H1 (cell line): ENCODE measurements at regions not wholly inside any gene's neighbourhood (a gene's known extent, or its start where the extent isn't known, plus 50 kb on each side); places are given as distances from the start of the nearest gene placed in this dataset.

Experiments
- CTCF ChIA-PET: fragments of 300-600 bp; sonication (Branson Sonifier 250); formaldehyde crosslinking; loops from one replicate; lab custom pipeline; 2021; ENCODE audit not compliant: partially characterized antibody; lab: Charles Lee
- POLR2A ChIA-PET: fragments of 300-600 bp; sonication (Branson Sonifier 250); formaldehyde crosslinking; loops from one replicate; lab custom pipeline; 2021; ENCODE audit warnings: inconsistent platforms; ENCODE audit not compliant: partially characterized antibody; lab: Charles Lee
- DNase-seq, 2 experiments: peaks; one replicate each; pipeline versions ENCODE4 v3.0.0 to v3.0.0-alpha.2; 2010 to 2022; ENCODE audit warnings: low spot score in 2 of 2, low read depth in 1 of 2, mixed read lengths in 1 of 2
- FAIRE-seq: peaks from 2 replicates; lab custom pipeline; 2011; peaks lifted over from hg19 to GRCh38; lab: Jason Lieb, UNC
- H2AFZ ChIP-seq: 2 replicates; pipeline ENCODE4 v1.8.1; 2012; ENCODE audit warnings: low read length, inconsistent platforms
- H2AK5ac ChIP-seq: 2 replicates; pipeline ENCODE4 v1.6.1; 2013; ENCODE audit warnings: low read depth, low read length
- H2BK120ac ChIP-seq: replicated peaks from 2 replicates; pipeline ENCODE3; 2013; ENCODE audit warnings: low read depth, low read length, inconsistent platforms
- H2BK12ac ChIP-seq: 2 replicates; pipeline ENCODE4 v1.6.1; 2013; ENCODE audit warnings: low read depth, low read length
- H2BK15ac ChIP-seq: 2 replicates; pipeline ENCODE4 v1.6.1; 2013; ENCODE audit warnings: low read length
- H2BK20ac ChIP-seq: 2 replicates; pipeline ENCODE4 v1.6.1; 2013; ENCODE audit warnings: low read length
- H2BK5ac ChIP-seq: 2 replicates; pipeline ENCODE4 v1.6.1; 2013; ENCODE audit warnings: low read depth, low read length
- H3K14ac ChIP-seq: 2 replicates; pipeline ENCODE4 v1.6.1; 2013; ENCODE audit warnings: inconsistent platforms; ENCODE audit not compliant: insufficient read length
- H3K18ac ChIP-seq: 2 replicates; pipeline ENCODE4 v1.6.1; 2013; ENCODE audit warnings: low read length; ENCODE audit errors: extremely low read depth
- H3K23ac ChIP-seq: 2 replicates; pipeline ENCODE4 v1.6.1; 2013; ENCODE audit warnings: inconsistent platforms; ENCODE audit not compliant: insufficient read length
- H3K23me2 ChIP-seq: 2 replicates; pipeline ENCODE4 v1.6.1; 2013; ENCODE audit warnings: low read depth, low read length
- H3K27ac ChIP-seq: 2 replicates; pipeline ENCODE4 v1.6.1; 2011; ENCODE audit warnings: low read depth, low read length, inconsistent platforms
- H3K27me3 ChIP-seq, 4 experiments: replicated peaks in 1 of 4; 1 replicate in 1 of 4; 2 replicates in 3 of 4; pipeline versions ENCODE4 v1.6.1 to v1.8.1; 2011 to 2013; ENCODE audit warnings: low read length in 3 of 4, mild to moderate bottlenecking in 3 of 4, inconsistent platforms in 2 of 4, mixed read lengths in 2 of 4, moderate library complexity in 1 of 4; ENCODE audit not compliant: control insufficient read depth in 3 of 4, insufficient read depth in 3 of 4; ENCODE audit errors: extremely low read depth in 1 of 4
- H3K36me3 ChIP-seq, 4 experiments: 2 replicates each; pipeline versions ENCODE4 v1.6.1 to v1.8.1; 2011 to 2013; ENCODE audit warnings: mild to moderate bottlenecking in 4 of 4, low read length in 3 of 4, moderate library complexity in 2 of 4, control low read depth in 1 of 4, inconsistent platforms in 1 of 4; ENCODE audit not compliant: insufficient read depth in 4 of 4, control insufficient read depth in 2 of 4
- H3K4ac ChIP-seq: replicated peaks from 2 replicates; pipeline ENCODE3; 2013; ENCODE audit warnings: low read length, low read depth, mixed read lengths, inconsistent platforms; ENCODE audit not compliant: insufficient read length
- H3K4me1 ChIP-seq, 4 experiments: replicated peaks in 1 of 4; 1 replicate in 1 of 4; 2 replicates in 3 of 4; pipeline versions ENCODE4 v1.6.1 to v1.8.1; 2011 to 2013; ENCODE audit warnings: low read length in 3 of 4, inconsistent platforms in 2 of 4, mixed read lengths in 1 of 4; ENCODE audit not compliant: insufficient read depth in 4 of 4, control insufficient read depth in 3 of 4
- H3K4me2 ChIP-seq, 2 experiments: 2 replicates each; pipeline versions ENCODE4 v1.6.1 to v1.8.1; 2011 to 2013; ENCODE audit warnings: low read depth in 2 of 2, low read length in 2 of 2, control low read depth in 1 of 2, inconsistent platforms in 1 of 2, mild to moderate bottlenecking in 1 of 2; ENCODE audit not compliant: insufficient read depth in 1 of 2
- H3K4me3 ChIP-seq, 4 experiments: fragments of 200-600, 300-600 bp in 1 of 4; sonication (generic), shearing (Covaris generic), sonication (Bioruptor Twin) in 1 of 4; 2 replicates each; pipeline versions ENCODE4 v1.5.1 to v1.8.1; 2011 to 2016; ENCODE audit warnings: low read length in 4 of 4, low read depth in 3 of 4, control low read depth in 2 of 4, inconsistent platforms in 2 of 4, mild to moderate bottlenecking in 2 of 4, mixed read lengths in 1 of 4, moderate library complexity in 1 of 4; ENCODE audit not compliant: insufficient read depth in 2 of 4; ENCODE audit errors: extremely low read depth in 1 of 4
- H3K56ac ChIP-seq: replicated peaks from 2 replicates; pipeline ENCODE3; 2013; ENCODE audit warnings: low read depth, mild to moderate bottlenecking, mixed read lengths, low read length, inconsistent platforms; ENCODE audit not compliant: insufficient read length
- H3K79me1 ChIP-seq: 2 replicates; pipeline ENCODE4 v1.6.1; 2013; ENCODE audit warnings: low read depth, low read length, control low read depth
- H3K79me2 ChIP-seq, 2 experiments: 2 replicates each; pipeline versions ENCODE4 v1.6.1 to v1.8.1; 2012 to 2013; ENCODE audit warnings: low read length in 2 of 2, mild to moderate bottlenecking in 2 of 2, inconsistent platforms in 1 of 2; ENCODE audit not compliant: insufficient read depth in 2 of 2, control insufficient read depth in 1 of 2
- H3K9ac ChIP-seq, 4 experiments: replicated peaks in 1 of 4; 1 replicate in 1 of 4; 2 replicates in 3 of 4; pipeline versions ENCODE4 v1.6.1 to v1.8.1; 2011 to 2013; ENCODE audit warnings: low read depth in 3 of 4, low read length in 3 of 4, control low read depth in 2 of 4, mild to moderate bottlenecking in 2 of 4, moderate library complexity in 2 of 4, inconsistent platforms in 1 of 4; ENCODE audit errors: extremely low read depth in 1 of 4
- H3K9me3 ChIP-seq, 2 experiments: 2 replicates each; pipeline versions ENCODE4 v1.6.1 to v1.8.1; 2012 to 2013; ENCODE audit warnings: mild to moderate bottlenecking in 2 of 2, moderate library complexity in 2 of 2, control low read depth in 1 of 2, inconsistent platforms in 1 of 2, low read depth in 1 of 2, low read length in 1 of 2, mixed read lengths in 1 of 2; ENCODE audit not compliant: insufficient read depth in 2 of 2
- H4K20me1 ChIP-seq, 2 experiments: replicated peaks in 1 of 2; 2 replicates each; pipeline versions ENCODE3 to v1.8.1; 2011 to 2013; ENCODE audit warnings: inconsistent platforms in 2 of 2, low read length in 2 of 2, mild to moderate bottlenecking in 1 of 2; ENCODE audit not compliant: insufficient read depth in 2 of 2, control insufficient read depth in 1 of 2
- H4K5ac ChIP-seq: 2 replicates; pipeline ENCODE4 v1.6.1; 2013; ENCODE audit warnings: low read length, low read depth, mixed read lengths, inconsistent platforms; ENCODE audit not compliant: insufficient read length
- H4K8ac ChIP-seq: 2 replicates; pipeline ENCODE4 v1.8.0; 2013; ENCODE audit warnings: mild to moderate bottlenecking, moderate library complexity, low read length, inconsistent platforms; ENCODE audit not compliant: insufficient read depth; ENCODE audit errors: extremely low read depth
- H4K91ac ChIP-seq: replicated peaks from 2 replicates; pipeline ENCODE3; 2013; ENCODE audit warnings: low read length, mixed read lengths, inconsistent platforms; ENCODE audit not compliant: insufficient read length
- GABPA ChIP-seq: IDR thresholded peaks from 2 replicates; pipeline ENCODE4 v1.6.1; 2011; ENCODE audit warnings: mild to moderate bottlenecking, low read length, moderate library complexity, borderline replicate concordance; ENCODE audit not compliant: insufficient read depth
- KDM4A ChIP-seq: IDR thresholded peaks from one replicate; pipeline ENCODE4 v1.7.1; 2012; ENCODE audit warnings: low read depth, mild to moderate bottlenecking, moderate library complexity, low read length, inconsistent platforms; ENCODE audit not compliant: severe bottlenecking
- NANOG ChIP-seq: IDR thresholded peaks from 2 replicates; pipeline ENCODE4 v1.6.1; 2011; ENCODE audit warnings: low read length, low read depth, mild to moderate bottlenecking, inconsistent platforms; ENCODE audit not compliant: insufficient read depth, poor library complexity, severe bottlenecking
- PHF8 ChIP-seq: fragments of 200-600 bp; sonication (generic); conservative IDR thresholded peaks from 2 replicates; pipeline ENCODE4 v1.7.1; 2012; ENCODE audit warnings: low read depth, mild to moderate bottlenecking, inconsistent platforms, low read length, moderate library complexity
- RAD21 ChIP-seq, 2 experiments: IDR thresholded peaks in 1 of 2; conservative IDR thresholded peaks in 1 of 2; 2 replicates each; pipeline ENCODE4 v1.6.1; 2011; ENCODE audit warnings: low read depth in 2 of 2, low read length in 2 of 2, improper control_type of control experiment in 1 of 2, inconsistent platforms in 1 of 2, mild to moderate bottlenecking in 1 of 2, moderate library complexity in 1 of 2
- SP2 ChIP-seq: IDR thresholded peaks from 2 replicates; pipeline ENCODE4 v1.6.1; 2012; ENCODE audit warnings: mild to moderate bottlenecking, low read length, inconsistent platforms
- TEAD4 ChIP-seq: IDR thresholded peaks from 2 replicates; pipeline ENCODE4 v1.6.1; 2012; ENCODE audit warnings: low read depth, low read length, inconsistent platforms, mixed read lengths
- ZNF274 ChIP-seq: IDR thresholded peaks from 2 replicates; pipeline ENCODE4 v1.7.0; 2012; ENCODE audit warnings: low read length, borderline replicate concordance; ENCODE audit errors: extremely low read depth
- WGBS, 2 experiments: shearing (Covaris generic) in 1 of 2; methylation state at CpG; one replicate each; pipeline versions ENCODE4 v1.1.6 to v1.1.7; 2013 to 2015; ENCODE audit warnings: low lambda C conversion rate in 2 of 2, mixed read lengths in 2 of 2, inconsistent platforms in 1 of 2, low coverage in 1 of 2, missing lambda C conversion rate in 1 of 2; ENCODE audit not compliant: insufficient replicate concordance in 2 of 2, insufficient coverage in 1 of 2, insufficient read length in 1 of 2; ENCODE audit errors: extremely low coverage in 1 of 2, missing lambda C conversion rate in 1 of 2; 5-methylcytosine and 5-hydroxymethylcytosine counted together
- TF ChIP-seq, protein P1 (sequence below): IDR thresholded peaks from 2 replicates; pipeline ENCODE4 v1.6.1; 2011; ENCODE audit warnings: low read depth, mild to moderate bottlenecking, low read length; ENCODE audit not compliant: insufficient read depth
- TF ChIP-seq, protein P2 (sequence below), 3 experiments: IDR thresholded peaks; 1 replicate in 2 of 3; 2 replicates in 1 of 3; pipeline versions ENCODE4 v1.5.1 to v1.6.1; 2011; ENCODE audit warnings: low read length in 3 of 3, mild to moderate bottlenecking in 3 of 3, inconsistent platforms in 2 of 3, low read depth in 1 of 3, moderate library complexity in 1 of 3; ENCODE audit not compliant: insufficient read depth in 1 of 3; ENCODE audit errors: control extremely low read depth in 1 of 3

DNA sequence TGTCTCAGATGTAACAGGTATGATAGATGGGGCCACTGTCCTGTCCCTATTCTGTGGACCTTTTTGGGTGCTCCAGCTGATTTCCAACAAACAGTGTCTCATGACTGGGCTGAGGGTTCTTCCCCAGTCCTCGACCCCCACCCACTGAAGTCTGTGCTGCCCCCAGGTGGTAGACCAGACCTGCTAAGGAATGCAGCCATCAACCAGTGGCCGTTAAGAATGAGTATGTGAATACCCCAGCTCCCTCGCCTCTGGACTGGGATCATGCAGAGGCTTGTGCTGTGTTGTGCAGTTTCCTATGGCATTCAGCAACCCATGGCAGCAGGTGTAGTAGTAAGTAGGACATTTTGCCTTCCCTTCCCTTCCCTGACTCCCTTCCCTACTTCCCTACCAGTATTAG lies 183.1 kb upstream of the KAZN start:
- Histone ChIP-seq H4K8ac (no peak overlapping the region), H2BK15ac (no peak overlapping the region), H3K4me2 (no peak overlapping the region), H2AFZ (peak overlapping the region; percentile 85; the same call in 1 of the 2 replicates), H3K9me3 (peaks cover 0 to 5% of the 10 kb centered on the region in 2 experiments; a peak in 1 of 4 replicates), H3K23me2 (no peaks in the 10 kb centered on the region), H3K56ac (no peak overlapping the region), H3K4me3 (no peak overlapping the region), H2BK5ac (no peak overlapping the region), H4K5ac (no peak overlapping the region), H2BK120ac (no peak overlapping the region), H3K27ac (no peak overlapping the region), H3K4me1 (peaks cover 0 to 4% (median 1%) of the 10 kb centered on the region in 4 experiments; a peak in 3 of 7 replicates), H3K23ac (no peak overlapping the region), H4K20me1 (no peaks in the 10 kb centered on the region), H3K9ac (no peak overlapping the region), H3K27me3 (no peaks in the 10 kb centered on the region), H4K91ac (no peak overlapping the region), H3K4ac (no peak overlapping the region), H2BK12ac (peak overlapping the region; percentile 20), H3K18ac (no peak overlapping the region), H3K79me2 (no peaks in the 10 kb centered on the region), H3K36me3 (no peaks in the 10 kb centered on the region), H3K14ac (no peak overlapping the region), H2AK5ac (no peak overlapping the region), H2BK20ac (no peak overlapping the region), H3K79me1 (no peaks in the 10 kb centered on the region)
- ChIA-PET POLR2A (no interaction called here), CTCF (interaction anchor here (0.6 to 3.1 kb wide), 22 partner anchors 8 to 381 kb away, joined by 3 to 14 read pairs (median 3); no protein-coding TSS in a partner anchor)
- DNase-seq (peak in 1 of 2 experiments; percentile 69), FAIRE-seq (peak; percentile 52)
- WGBS, 2 experiments, result 47% methylated on average over 3 of the region's 3 CpGs; no CpG with 5 or more reads in 1 of the 2 experiments
- no peak for TF ChIP-seq ZNF274
- no peak for TF ChIP-seq PHF8
- TF ChIP-seq NANOG, result peak; percentile 17
- peak; percentile 69 to 82 for TF ChIP-seq RAD21 (IDR thresholded peaks at IDR 0.05 in 1 of 2, conservative IDR thresholded peaks at IDR 0.05 in 1 of 2; ENCODE audit: low read depth in 2 of 2, low read length in 2 of 2)
- no peak for TF ChIP-seq GABPA
- TF ChIP-seq TEAD4, result peak; percentile 85
- no peak for TF ChIP-seq SP2
- TF ChIP-seq KDM4A, result no peak
- TF ChIP-seq, protein P1, sequence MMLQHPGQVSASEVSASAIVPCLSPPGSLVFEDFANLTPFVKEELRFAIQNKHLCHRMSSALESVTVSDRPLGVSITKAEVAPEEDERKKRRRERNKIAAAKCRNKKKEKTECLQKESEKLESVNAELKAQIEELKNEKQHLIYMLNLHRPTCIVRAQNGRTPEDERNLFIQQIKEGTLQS, result no peak
- TF ChIP-seq, protein P2, sequence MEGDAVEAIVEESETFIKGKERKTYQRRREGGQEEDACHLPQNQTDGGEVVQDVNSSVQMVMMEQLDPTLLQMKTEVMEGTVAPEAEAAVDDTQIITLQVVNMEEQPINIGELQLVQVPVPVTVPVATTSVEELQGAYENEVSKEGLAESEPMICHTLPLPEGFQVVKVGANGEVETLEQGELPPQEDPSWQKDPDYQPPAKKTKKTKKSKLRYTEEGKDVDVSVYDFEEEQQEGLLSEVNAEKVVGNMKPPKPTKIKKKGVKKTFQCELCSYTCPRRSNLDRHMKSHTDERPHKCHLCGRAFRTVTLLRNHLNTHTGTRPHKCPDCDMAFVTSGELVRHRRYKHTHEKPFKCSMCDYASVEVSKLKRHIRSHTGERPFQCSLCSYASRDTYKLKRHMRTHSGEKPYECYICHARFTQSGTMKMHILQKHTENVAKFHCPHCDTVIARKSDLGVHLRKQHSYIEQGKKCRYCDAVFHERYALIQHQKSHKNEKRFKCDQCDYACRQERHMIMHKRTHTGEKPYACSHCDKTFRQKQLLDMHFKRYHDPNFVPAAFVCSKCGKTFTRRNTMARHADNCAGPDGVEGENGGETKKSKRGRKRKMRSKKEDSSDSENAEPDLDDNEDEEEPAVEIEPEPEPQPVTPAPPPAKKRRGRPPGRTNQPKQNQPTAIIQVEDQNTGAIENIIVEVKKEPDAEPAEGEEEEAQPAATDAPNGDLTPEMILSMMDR (IDR thresholded peaks at IDR 0.05; ENCODE audit: control extremely low read depth in 1 of 3, insufficient read depth in 1 of 3, low read depth in 1 of 3, low read length in 3 of 3), result peak; percentile 69 to 80 (median 72)
